LNCaP clone FGC (cell line): ENCODE measurements at regions not wholly inside any gene's neighbourhood (a gene's known extent, or its start where the extent isn't known, plus 50 kb on each side); places are given as distances from the start of the nearest gene placed in this dataset.

Source experiments
- DNase-seq: peaks from one replicate; pipeline ENCODE4 v3.0.0-alpha.2; 2011; ENCODE audit warnings: low read depth
- H3K4me3 ChIP-seq: 2 replicates; pipeline ENCODE4 v1.5.1; 2011; ENCODE audit warnings: mild to moderate bottlenecking, low read depth, low read length, control low read depth
- TF ChIP-seq, protein P1 (sequence below): IDR thresholded peaks from 2 replicates; pipeline ENCODE4 v1.5.1; 2012; ENCODE audit warnings: mild to moderate bottlenecking; ENCODE audit not compliant: control insufficient read depth, insufficient read depth; ENCODE audit errors: extremely low read depth

DNA sequence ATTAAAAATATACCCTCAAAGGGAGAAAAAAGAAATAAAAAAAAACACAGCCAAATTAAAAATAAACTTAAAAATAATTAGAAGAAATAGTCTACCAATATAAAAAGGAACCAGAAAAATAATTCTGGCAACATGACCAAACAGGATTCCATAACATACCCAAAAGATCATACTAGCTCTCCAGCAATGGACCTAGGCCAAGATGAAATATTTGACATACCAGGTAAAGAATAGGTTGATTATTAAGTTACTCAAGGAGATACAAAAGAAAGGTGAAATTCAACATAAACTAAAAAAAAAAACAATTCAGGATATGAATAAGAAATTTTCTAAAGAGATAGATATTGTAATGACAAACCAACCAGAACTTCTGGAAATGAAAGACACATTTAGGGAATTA, 121.3 kb upstream of the SCAF11 start:
- TF ChIP-seq, protein P1, sequence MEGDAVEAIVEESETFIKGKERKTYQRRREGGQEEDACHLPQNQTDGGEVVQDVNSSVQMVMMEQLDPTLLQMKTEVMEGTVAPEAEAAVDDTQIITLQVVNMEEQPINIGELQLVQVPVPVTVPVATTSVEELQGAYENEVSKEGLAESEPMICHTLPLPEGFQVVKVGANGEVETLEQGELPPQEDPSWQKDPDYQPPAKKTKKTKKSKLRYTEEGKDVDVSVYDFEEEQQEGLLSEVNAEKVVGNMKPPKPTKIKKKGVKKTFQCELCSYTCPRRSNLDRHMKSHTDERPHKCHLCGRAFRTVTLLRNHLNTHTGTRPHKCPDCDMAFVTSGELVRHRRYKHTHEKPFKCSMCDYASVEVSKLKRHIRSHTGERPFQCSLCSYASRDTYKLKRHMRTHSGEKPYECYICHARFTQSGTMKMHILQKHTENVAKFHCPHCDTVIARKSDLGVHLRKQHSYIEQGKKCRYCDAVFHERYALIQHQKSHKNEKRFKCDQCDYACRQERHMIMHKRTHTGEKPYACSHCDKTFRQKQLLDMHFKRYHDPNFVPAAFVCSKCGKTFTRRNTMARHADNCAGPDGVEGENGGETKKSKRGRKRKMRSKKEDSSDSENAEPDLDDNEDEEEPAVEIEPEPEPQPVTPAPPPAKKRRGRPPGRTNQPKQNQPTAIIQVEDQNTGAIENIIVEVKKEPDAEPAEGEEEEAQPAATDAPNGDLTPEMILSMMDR = no peak
- no peak overlapping the region for H3K4me3 ChIP-seq
- DNase-seq = no peak

DNA sequence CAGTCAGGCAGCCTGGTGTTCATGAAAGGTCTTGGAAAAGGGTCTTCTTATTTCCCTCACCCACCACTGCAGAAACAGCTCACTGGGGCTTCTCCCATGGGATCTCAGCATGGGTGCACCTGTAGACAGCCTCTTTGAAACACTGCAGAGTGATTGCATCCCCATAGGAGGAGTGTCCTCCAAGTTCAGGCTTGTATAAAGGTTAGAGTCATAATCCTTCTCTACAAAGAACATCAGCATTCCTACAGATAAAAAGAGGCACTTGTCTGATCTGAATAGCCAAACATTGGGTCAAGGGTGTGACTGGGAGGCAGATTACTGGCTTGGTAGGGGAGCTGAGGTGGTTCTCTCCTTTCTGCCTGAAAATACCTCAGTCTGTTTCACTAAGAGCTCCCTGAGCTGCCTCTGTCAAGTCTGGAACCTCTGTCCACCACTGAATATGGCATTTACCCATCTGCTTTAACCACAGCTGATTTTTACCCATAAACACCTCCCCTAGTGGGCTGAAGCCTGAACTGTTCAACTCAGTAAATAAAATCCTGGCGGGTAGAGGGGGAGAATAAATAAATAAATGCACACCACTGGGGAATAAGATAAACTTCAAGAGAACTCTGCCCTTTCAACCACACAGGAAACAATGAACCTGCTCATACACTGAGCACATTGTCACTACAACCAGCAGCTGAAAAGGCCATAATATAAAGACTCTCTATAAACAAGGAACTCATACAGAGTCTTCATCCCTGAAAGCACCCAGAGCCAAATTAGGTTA, 120.7 kb upstream of the SCAF11 start:
- no peak overlapping the region for H3K4me3 ChIP-seq
- DNase-seq = no peak
- TF ChIP-seq, protein P1 = no peak

DNA sequence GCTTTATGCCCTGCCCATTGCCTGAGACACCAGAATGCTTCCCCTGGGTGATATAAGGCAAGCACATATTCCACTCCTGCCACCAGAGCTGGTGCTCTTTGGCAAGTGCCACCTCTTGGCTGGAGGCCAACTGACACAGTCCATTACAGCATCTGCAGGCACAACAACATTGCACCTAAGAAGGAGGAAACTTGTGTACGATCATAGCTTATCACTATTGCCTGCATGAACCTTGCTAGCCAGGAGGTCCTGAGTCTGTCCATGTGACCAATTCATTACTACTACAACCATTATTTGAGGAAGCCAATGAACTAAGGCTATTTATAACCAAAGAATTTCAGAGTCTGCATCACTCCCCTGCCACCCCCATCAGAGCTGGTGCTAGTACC, 119.8 kb upstream of the SCAF11 start:
- TF ChIP-seq, protein P1 = no peak
- H3K4me3 ChIP-seq = no peak overlapping the region
- no peak for DNase-seq

DNA sequence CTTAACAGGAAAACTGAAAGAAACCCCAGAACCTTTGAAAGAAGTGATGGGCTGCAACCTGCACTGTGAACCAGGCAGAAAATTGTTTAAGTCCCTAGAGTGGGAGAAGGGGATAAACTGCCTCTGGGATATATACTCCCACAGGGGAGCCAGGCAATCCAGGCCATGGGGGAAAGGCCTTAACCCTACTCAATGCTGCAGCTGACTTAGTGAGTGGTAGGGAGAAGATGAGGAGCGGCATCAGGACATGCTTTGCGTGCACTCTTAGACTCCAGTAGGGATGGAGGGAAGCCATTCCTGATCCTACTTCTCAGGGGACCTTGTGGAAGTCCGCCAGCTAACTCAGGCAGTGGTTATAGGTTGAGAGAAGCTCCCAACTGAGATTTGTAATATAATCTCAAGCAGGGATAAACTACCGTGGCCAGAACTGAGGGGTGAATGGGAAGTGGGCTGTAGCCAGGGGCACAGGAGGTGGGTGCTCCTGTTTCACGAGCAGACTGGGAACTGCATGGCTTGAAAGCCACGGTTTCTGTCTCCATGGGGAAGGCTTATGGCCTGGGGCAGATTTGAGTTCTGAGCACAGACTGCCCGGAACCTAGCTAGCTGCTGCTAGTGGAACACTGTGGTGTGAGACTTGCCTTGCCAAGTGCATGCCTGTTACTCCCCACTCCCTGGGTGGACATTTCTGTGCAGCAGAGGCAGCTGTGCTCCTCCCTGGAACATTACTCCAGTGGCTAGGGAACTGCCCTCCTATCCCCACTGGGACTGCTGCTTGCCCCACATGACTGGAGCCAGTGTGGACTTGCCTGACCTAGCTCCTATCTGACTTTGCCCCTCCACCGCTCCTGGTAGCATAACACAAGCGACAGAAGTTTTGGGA, 119.2 kb upstream of the SCAF11 start:
- DNase-seq = no peak
- TF ChIP-seq, protein P1 = no peak

DNA sequence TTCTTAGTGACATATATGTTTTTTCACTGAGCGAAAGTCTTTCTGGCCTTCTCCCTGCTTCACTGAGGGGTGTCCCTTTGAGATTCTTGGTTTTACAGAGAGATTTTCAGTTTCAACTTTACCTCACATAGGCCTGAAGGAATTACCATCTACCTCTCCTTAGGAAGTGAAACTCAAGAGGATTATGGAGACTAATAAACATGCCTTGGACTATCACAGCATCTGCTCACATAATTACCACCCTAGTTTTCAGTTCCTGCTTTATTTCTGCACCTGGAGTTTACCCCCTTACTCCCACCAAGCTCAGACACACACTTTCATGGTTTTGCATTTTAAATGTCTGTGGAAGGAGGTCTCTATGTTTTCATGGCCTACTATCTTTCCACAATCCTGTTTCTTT, 118.3 kb upstream of the SCAF11 start:
- no peak for DNase-seq
- TF ChIP-seq, protein P1 = no peak
- H3K4me3 ChIP-seq = no peak overlapping the region

More for the DNA sequence above, 119.2 kb upstream of the SCAF11 start:
- H3K4me3 ChIP-seq = no peak overlapping the region

DNA sequence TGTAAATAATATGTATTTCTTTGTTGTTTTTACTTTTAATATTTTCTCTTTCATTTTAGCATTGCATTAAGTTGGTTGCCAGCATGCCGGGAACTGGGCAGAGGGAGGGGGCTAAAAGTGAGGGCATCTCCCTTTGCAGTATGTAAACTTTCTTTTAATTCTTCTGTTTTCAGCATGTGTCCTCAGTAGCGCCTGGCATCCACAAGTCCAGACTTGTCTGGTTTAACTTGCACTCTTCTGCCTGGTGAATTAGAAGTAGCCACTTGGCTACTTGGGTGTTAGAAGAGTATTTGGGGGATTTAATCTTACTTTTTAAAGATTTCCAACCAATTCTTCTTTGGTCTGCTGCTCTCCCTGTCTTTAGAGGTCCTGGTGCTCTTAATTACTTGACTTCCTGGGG, 117.2 kb upstream of the SCAF11 start:
- no peak overlapping the region for H3K4me3 ChIP-seq
- TF ChIP-seq, protein P1 = no peak
- DNase-seq = no peak
